ENCODE measurements at regions not wholly inside any gene's neighbourhood (a gene's known extent, or its start where the extent isn't known, plus 50 kb on each side); places are given as distances from the start of the nearest gene placed in this dataset.

- no peak for DNase-seq
- H2AFZ ChIP-seq (ENCODE audit: low read length): no peak overlapping the region
- no peaks in the 10 kb centered on the region for H3K36me3 ChIP-seq (ENCODE audit: low read depth, low read length)
- H3K79me2 ChIP-seq (ENCODE audit: low read length): no peaks in the 10 kb centered on the region
- no peaks in the 10 kb centered on the region for H3K9me3 ChIP-seq (ENCODE audit: low read length)
- no peak overlapping the region for H3K9ac ChIP-seq (ENCODE audit: low read length)
- CTCF ChIA-PET: no interaction called here
- no peak overlapping the region for H3K4me3 ChIP-seq (ENCODE audit: low read length)
- H3K27ac ChIP-seq (ENCODE audit: low read length): no peak overlapping the region
- H3K4me2 ChIP-seq (ENCODE audit: low read length): no peak overlapping the region
- no peaks in the 10 kb centered on the region for H3K4me1 ChIP-seq (ENCODE audit: insufficient read depth, low read length)
- H4K20me1 ChIP-seq (ENCODE audit: low read length): no peaks in the 10 kb centered on the region
- POLR2A ChIA-PET (ENCODE audit: unreplicated experiment): no interaction called here
- H3F3A ChIP-seq (ENCODE audit: low read length, unreplicated experiment): no peaks in the 10 kb centered on the region
- no peaks in the 10 kb centered on the region for H3K27me3 ChIP-seq (ENCODE audit: low read length)
- TF ChIP-seq EZH2phosphoT487 (IDR thresholded peaks at IDR 0.05; ENCODE audit: borderline replicate concordance, low read length): no peak
- intact Hi-C loops (cut with micrococcal nuclease): no loop called here
- BruUV-seq (replicated peaks): no TSS peak
- no peaks in the 10 kb centered on the region for H3K9me2 ChIP-seq (replicated peaks; ENCODE audit: low read length)
- ATAC-seq: no peak
Measured at GRCh38 chr5:141785135-141785534, 93.1 kb downstream of the PCDH1 start.

GRCh38 chr5:141784529-141784928 is 93.7 kb downstream of the PCDH1 start:
- POLR2A ChIA-PET (ENCODE audit: unreplicated experiment): no interaction called here
- no TSS peak for BruUV-seq (replicated peaks)
- Histone ChIP-seq H3F3A (ENCODE audit: low read length, unreplicated experiment) (no peaks in the 10 kb centered on the region), H3K36me3 (ENCODE audit: low read depth, low read length) (no peaks in the 10 kb centered on the region), H3K27ac (ENCODE audit: low read length) (no peak overlapping the region), H3K4me2 (ENCODE audit: low read length) (no peak overlapping the region), H3K79me2 (ENCODE audit: low read length) (no peaks in the 10 kb centered on the region), H3K4me3 (ENCODE audit: low read length) (no peak overlapping the region), H3K4me1 (ENCODE audit: insufficient read depth, low read length) (peaks cover 3% of the 10 kb centered on the region; the same call in 1 of the 2 replicates), H3K27me3 (ENCODE audit: low read length) (no peaks in the 10 kb centered on the region), H3K9ac (ENCODE audit: low read length) (no peak overlapping the region), H2AFZ (ENCODE audit: low read length) (no peak overlapping the region), H3K9me2 (replicated peaks; ENCODE audit: low read length) (no peaks in the 10 kb centered on the region), H3K9me3 (ENCODE audit: low read length) (no peaks in the 10 kb centered on the region), H4K20me1 (ENCODE audit: low read length) (no peaks in the 10 kb centered on the region)
- intact Hi-C loops (cut with micrococcal nuclease): no loop called here
- no peak for ATAC-seq
- CTCF ChIA-PET: no interaction called here
- DNase-seq: no peak
- TF ChIP-seq EZH2 (IDR thresholded peaks at IDR 0.05; ENCODE audit: low read length, unreplicated experiment) (no peak), CTCF (conservative IDR thresholded peaks at IDR 0.05; ENCODE audit: low read depth, low read length) (no peak), EZH2phosphoT487 (IDR thresholded peaks at IDR 0.05; ENCODE audit: borderline replicate concordance, low read length) (no peak)

- intact Hi-C loops (cut with micrococcal nuclease): no loop called here
- TF ChIP-seq EZH2 (IDR thresholded peaks at IDR 0.05; ENCODE audit: low read length, unreplicated experiment) (no peak), EZH2phosphoT487 (IDR thresholded peaks at IDR 0.05; ENCODE audit: borderline replicate concordance, low read length) (no peak), CTCF (conservative IDR thresholded peaks at IDR 0.05; ENCODE audit: low read depth, low read length) (no peak)
- no TSS peak for BruUV-seq (replicated peaks)
- Histone ChIP-seq H3F3A (ENCODE audit: low read length, unreplicated experiment) (no peaks in the 10 kb centered on the region), H3K4me3 (ENCODE audit: low read length) (no peak overlapping the region), H3K9ac (ENCODE audit: low read length) (no peak overlapping the region), H4K20me1 (ENCODE audit: low read length) (no peaks in the 10 kb centered on the region), H3K9me3 (ENCODE audit: low read length) (no peaks in the 10 kb centered on the region), H3K4me2 (ENCODE audit: low read length) (no peak overlapping the region), H3K79me2 (ENCODE audit: low read length) (no peaks in the 10 kb centered on the region), H2AFZ (ENCODE audit: low read length) (no peak overlapping the region), H3K36me3 (ENCODE audit: low read depth, low read length) (no peaks in the 10 kb centered on the region), H3K27ac (ENCODE audit: low read length) (no peak overlapping the region), H3K4me1 (ENCODE audit: insufficient read depth, low read length) (peaks cover 3% of the 10 kb centered on the region; the same call in 1 of the 2 replicates), H3K27me3 (ENCODE audit: low read length) (no peaks in the 10 kb centered on the region), H3K9me2 (replicated peaks; ENCODE audit: low read length) (no peaks in the 10 kb centered on the region)
- ATAC-seq: no peak
- ChIA-PET POLR2A (ENCODE audit: unreplicated experiment) (no interaction called here), CTCF (no interaction called here)
- DNase-seq: no peak
Measured at GRCh38 chr5:141783947-141784296, 94.3 kb downstream of the PCDH1 start.
